Memory B cell (primary cell): ENCODE measurements at regions not wholly inside any gene's neighbourhood (a gene's known extent, or its start where the extent isn't known, plus 50 kb on each side); places are given as distances from the start of the nearest gene placed in this dataset.
"Not testable (repeated sequence)": the region's sequence is repeated elsewhere in the genome, so short reads cannot be mapped to it uniquely, and the experiment has no call there.

Experiments used
- ATAC-seq: fragments of 150-1000 bp; cut with Tn5 transposase; 2 replicates; pipeline ENCODE4 v1.10.0; 2021; ENCODE audit warnings: low read depth, mild to moderate bottlenecking, moderate library complexity
- DNase-seq, 2 donors: peaks; one replicate each; pipeline ENCODE4 v3.0.0; 2022; ENCODE audit warnings: low spot score in 2 of 2
- H3K27ac Mint-ChIP-seq: one replicate; pipeline ENCODE4 v1.8.0; 2022; ENCODE audit warnings: mild to moderate bottlenecking, moderate library complexity, mixed read lengths
- H3K27me3 Mint-ChIP-seq: one replicate; pipeline ENCODE4 v1.8.0; 2022; ENCODE audit warnings: mixed read lengths
- H3K36me3 Mint-ChIP-seq: one replicate; pipeline ENCODE4 v1.8.0; 2022; ENCODE audit warnings: mild to moderate bottlenecking, mixed read lengths
- H3K4me1 Mint-ChIP-seq: one replicate; pipeline ENCODE4 v1.8.0; 2022; ENCODE audit warnings: mixed read lengths
- H3K4me3 Mint-ChIP-seq: one replicate; pipeline ENCODE4 v1.8.0; 2022; ENCODE audit warnings: mild to moderate bottlenecking, moderate library complexity, mixed read lengths
- H3K9me3 Mint-ChIP-seq: one replicate; pipeline ENCODE4 v1.8.0; 2022; ENCODE audit warnings: mixed read lengths

DNA sequence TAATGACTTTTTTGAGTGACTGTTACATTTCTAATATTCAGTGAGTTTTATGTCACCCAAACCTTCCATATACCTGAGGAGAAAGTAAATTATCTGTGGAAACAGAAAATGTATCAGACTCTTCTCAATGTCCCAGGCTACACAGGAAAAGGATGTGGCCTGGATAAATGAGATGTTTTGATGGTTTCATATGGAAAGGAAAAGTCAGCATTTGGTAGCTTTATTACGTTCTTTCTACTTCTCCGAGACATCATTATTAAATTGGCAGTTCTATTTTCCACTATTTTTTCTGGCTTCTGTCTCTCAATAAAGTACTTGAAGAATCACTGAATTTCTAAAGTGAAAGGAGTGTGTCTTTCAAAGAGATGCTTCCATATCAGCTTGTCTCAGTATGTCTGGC, 847.0 kb upstream of the CRIM1 start:
- no peaks in the 10 kb centered on the region for H3K27me3 Mint-ChIP-seq
- ATAC-seq (no peak), DNase-seq (no peak)
- no peak overlapping the region for H3K27ac Mint-ChIP-seq
- no peak overlapping the region for H3K4me3 Mint-ChIP-seq
- peaks cover 5% of the 10 kb centered on the region for H3K9me3 Mint-ChIP-seq
- no peaks in the 10 kb centered on the region for H3K4me1 Mint-ChIP-seq
- no peaks in the 10 kb centered on the region for H3K36me3 Mint-ChIP-seq

DNA sequence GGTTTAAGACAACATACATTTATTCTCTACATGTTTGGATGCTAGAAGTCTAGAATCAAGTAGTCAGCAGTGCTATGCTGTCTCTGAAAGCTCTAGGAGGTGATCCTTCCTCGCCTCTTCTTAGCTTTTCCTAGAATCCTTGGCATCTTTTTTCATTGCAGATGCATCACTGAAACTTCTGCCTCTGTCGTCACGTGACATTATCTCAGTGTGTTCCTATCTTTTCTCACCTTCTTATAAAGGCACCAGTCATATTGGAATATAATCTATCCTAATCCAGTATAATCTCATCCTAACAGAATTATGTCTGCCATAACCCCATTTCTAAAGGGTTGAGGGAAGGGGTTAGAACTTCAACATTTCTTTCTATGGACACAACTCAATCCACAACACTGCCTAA, 851.2 kb upstream of the CRIM1 start:
- Mint-ChIP-seq H3K4me1 (no peaks in the 10 kb centered on the region), H3K9me3 (peaks cover 6% of the 10 kb centered on the region), H3K27me3 (no peaks in the 10 kb centered on the region), H3K36me3 (no peaks in the 10 kb centered on the region), H3K27ac (no peak overlapping the region), H3K4me3 (no peak overlapping the region)
- DNase-seq (no peak), ATAC-seq (no peak)

DNA sequence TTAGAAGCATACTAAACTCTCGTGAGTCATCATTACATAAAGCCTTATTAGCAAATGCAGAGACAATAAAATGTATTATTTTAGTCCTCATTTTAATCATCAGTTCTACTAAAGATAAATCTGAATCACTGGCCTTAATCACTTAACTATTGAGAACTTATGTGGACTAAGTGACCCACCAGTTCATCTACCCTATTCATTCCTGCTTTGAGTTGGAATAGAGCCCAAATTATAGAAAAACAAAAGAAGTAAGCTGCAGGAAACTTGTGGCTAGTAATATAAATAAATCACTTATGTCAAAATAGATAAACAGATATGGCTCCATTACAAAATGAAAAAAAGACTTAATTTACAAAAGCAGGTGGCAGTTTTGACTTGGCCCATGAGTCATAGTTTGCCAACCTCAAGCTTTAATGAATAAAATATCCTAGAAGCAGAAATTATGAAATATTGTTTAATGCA, 851.8 kb upstream of the CRIM1 start:
- no peak overlapping the region for H3K4me3 Mint-ChIP-seq
- H3K27me3 Mint-ChIP-seq = no peaks in the 10 kb centered on the region
- H3K27ac Mint-ChIP-seq = no peak overlapping the region
- no peak for DNase-seq
- H3K9me3 Mint-ChIP-seq = peaks cover 6% of the 10 kb centered on the region
- no peaks in the 10 kb centered on the region for H3K36me3 Mint-ChIP-seq
- ATAC-seq = no peak
- no peaks in the 10 kb centered on the region for H3K4me1 Mint-ChIP-seq

DNA sequence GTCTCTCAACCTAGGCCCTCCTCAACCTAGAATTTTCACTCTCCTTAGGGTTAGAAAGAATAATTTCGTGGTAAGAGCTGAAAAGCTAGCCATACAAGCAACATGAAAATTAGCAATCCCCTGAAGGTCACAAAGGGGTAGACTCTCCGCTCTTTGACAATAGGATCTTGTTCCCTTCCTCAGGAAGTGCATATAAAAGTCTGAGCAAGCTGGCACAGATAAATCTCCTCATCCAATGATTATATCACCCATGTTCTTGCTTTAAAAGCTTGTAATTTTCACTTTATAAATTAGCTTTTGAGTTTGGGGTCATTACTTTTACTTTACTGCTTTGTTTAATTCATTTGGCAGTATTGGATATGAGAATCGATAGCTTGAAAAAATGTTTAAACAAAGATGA, 852.3 kb upstream of the CRIM1 start:
- H3K27ac Mint-ChIP-seq = no peak overlapping the region
- ATAC-seq (no peak), DNase-seq (no peak)
- no peaks in the 10 kb centered on the region for H3K4me1 Mint-ChIP-seq
- peaks cover 6% of the 10 kb centered on the region for H3K9me3 Mint-ChIP-seq
- H3K36me3 Mint-ChIP-seq = no peaks in the 10 kb centered on the region
- no peaks in the 10 kb centered on the region for H3K27me3 Mint-ChIP-seq
- no peak overlapping the region for H3K4me3 Mint-ChIP-seq

DNA sequence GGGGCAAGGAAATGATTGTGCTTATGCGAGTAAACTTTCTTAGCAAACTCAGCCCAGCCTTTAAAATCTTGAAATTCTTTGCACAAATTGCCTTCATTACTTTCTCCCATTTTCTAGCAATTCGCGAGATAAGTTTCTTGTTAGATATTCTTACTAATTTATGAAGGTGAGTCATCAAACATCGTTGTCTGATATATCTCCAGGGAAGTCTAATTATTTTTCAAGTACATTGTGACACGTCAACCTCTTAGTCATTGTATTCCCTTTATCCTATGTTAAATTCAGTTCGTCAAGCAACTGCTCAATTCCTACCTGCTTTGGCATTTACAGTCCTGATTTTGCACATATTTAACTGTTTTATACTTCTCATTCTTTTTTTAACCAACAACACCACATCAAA, 854.5 kb upstream of the CRIM1 start:
- no peak for DNase-seq
- no peak overlapping the region for H3K27ac Mint-ChIP-seq
- H3K36me3 Mint-ChIP-seq = no peaks in the 10 kb centered on the region
- H3K4me1 Mint-ChIP-seq = no peaks in the 10 kb centered on the region
- H3K9me3 Mint-ChIP-seq = peaks cover 6% of the 10 kb centered on the region
- no peaks in the 10 kb centered on the region for H3K27me3 Mint-ChIP-seq
- no peak for ATAC-seq
- H3K4me3 Mint-ChIP-seq = no peak overlapping the region

DNA sequence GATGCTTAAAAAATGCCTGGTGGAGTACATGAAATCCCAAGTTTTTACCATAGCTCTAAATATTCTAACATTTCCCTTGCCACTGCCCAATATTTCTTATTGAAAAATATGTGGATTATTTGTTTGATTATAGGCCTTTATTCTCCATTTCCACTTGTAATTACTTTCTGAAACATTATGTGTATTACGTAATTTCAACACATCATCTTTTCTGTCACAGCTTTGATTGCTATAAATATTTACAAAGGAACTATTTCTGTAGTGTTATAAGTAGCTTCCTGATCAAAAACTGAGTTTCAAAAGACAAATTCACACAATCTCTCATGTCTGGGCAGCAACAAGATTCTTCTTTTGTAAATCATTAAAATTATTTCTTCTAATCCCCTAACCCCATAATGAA, 859.6 kb upstream of the CRIM1 start:
- Mint-ChIP-seq H3K36me3 (no peaks in the 10 kb centered on the region), H3K9me3 (no peaks in the 10 kb centered on the region), H3K4me1 (no peaks in the 10 kb centered on the region), H3K27me3 (no peaks in the 10 kb centered on the region), H3K27ac (no peak overlapping the region), H3K4me3 (no peak overlapping the region)
- no peak for DNase-seq
- ATAC-seq = no peak

DNA sequence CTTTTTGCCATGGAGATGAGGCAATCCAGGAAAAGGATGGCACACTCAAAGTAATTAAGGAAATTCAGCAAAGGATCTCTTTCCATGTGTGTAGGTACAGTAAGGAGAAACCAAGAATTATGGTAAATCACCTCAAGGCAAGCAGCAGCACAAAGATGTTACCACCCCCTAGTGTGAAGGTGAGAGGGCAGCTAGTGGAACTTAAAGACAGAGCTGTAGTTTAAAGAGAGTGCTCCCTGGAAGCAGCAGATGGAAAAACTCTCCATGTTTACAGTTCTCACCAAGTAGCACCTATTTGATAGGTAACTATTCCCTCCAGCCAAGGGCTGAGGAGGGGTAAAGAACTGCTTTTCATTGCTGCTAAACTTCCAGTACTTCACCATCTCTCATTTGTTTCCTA, 860.4 kb upstream of the CRIM1 start:
- no peak for ATAC-seq
- H3K36me3 Mint-ChIP-seq = no peaks in the 10 kb centered on the region
- DNase-seq = no peak
- H3K4me1 Mint-ChIP-seq = no peaks in the 10 kb centered on the region
- H3K27me3 Mint-ChIP-seq = no peaks in the 10 kb centered on the region
- no peaks in the 10 kb centered on the region for H3K9me3 Mint-ChIP-seq
- H3K4me3 Mint-ChIP-seq = no peak overlapping the region
- H3K27ac Mint-ChIP-seq = no peak overlapping the region

DNA sequence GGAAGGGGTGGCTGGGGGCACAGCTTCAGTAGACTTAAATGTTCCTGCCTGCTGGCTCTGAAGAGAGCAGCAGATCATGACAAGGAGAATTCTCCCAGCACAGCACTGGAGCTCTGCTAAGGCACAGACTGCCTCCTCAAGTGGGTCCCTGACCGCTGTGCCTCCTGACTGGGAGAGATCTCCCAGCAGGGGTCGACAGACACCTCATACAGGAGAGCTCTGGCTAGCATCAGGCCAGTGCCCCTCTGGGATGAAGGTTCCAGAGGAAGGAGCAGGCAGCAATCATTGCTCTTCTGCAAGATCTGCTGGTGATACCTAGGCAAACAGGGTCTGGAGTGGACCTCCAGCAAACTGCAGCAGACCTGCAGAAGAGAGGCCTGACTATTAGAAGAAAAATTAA, 877.5 kb upstream of the CRIM1 start:
- H3K4me1 Mint-ChIP-seq, H3K36me3 Mint-ChIP-seq, DNase-seq, ATAC-seq, H3K27me3 Mint-ChIP-seq, H3K27ac Mint-ChIP-seq, H3K4me3 Mint-ChIP-seq: not testable (repeated sequence)
- peaks cover 13% of the 10 kb centered on the region for H3K9me3 Mint-ChIP-seq

DNA sequence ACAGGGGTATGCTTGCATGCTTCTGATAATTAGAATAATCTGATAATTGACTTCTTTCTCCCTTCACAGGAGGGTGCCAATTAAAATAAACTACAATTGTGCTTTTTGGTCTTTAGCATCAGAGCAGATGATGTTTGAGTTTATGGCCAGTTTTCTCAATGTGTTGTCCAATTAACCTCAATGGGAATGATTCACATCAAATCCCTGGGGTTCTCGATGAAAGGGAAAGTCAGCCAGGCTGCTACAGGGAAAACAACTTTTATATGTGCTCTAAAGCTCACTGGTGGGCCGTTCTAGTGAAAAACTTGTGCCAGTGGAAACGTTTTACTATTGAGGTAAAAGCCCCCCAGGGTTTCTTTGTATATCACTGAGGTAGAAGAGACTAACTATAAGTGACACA, 887.3 kb upstream of the CRIM1 start:
- Mint-ChIP-seq H3K27me3 (no peaks in the 10 kb centered on the region), H3K9me3 (peaks cover 2% of the 10 kb centered on the region), H3K36me3 (no peaks in the 10 kb centered on the region), H3K4me3 (no peak overlapping the region), H3K4me1 (no peaks in the 10 kb centered on the region), H3K27ac (no peak overlapping the region)
- DNase-seq = no peak
- ATAC-seq = no peak

DNA sequence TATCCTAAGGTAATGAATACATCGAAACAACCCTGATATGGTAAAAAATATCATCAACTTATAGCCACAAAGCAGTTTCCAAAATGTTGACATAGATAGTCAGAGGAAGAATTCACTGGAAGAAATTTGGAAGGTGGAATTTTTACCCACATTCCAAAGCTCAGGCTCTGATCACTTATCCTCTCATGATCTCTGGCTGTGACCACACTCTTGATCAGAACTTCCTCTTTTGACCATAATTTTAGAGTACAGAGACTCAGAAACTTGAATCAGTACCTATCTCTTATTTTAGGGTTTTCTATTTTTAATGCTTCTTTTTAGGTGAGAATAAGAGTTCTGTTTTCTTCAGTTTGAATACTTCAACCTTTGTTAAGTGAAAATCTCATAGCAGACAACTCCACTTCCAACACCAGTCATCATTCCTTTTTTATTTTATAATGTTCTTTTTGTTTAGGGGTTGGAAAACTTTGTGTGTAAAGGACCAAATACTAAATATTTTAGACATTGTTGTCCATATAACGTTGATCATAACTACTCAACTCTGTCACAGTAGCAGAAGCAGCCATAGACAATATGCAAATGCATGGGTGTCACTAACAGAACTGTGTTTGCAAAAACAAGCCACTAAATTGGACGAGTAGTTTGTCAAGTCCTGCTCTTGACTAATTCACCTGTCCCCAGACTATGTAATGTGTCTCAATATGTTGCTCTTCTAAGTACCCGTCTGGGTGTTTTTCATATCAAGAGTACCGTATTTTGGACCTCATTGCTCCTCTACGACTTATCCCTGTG, 891.6 kb upstream of the CRIM1 start:
- DNase-seq (no peak), ATAC-seq (no peak)
- no peaks in the 10 kb centered on the region for H3K36me3 Mint-ChIP-seq
- no peak overlapping the region for H3K4me3 Mint-ChIP-seq
- peaks cover 2% of the 10 kb centered on the region for H3K9me3 Mint-ChIP-seq
- H3K27me3 Mint-ChIP-seq = no peaks in the 10 kb centered on the region
- no peak overlapping the region for H3K27ac Mint-ChIP-seq
- H3K4me1 Mint-ChIP-seq = no peaks in the 10 kb centered on the region

DNA sequence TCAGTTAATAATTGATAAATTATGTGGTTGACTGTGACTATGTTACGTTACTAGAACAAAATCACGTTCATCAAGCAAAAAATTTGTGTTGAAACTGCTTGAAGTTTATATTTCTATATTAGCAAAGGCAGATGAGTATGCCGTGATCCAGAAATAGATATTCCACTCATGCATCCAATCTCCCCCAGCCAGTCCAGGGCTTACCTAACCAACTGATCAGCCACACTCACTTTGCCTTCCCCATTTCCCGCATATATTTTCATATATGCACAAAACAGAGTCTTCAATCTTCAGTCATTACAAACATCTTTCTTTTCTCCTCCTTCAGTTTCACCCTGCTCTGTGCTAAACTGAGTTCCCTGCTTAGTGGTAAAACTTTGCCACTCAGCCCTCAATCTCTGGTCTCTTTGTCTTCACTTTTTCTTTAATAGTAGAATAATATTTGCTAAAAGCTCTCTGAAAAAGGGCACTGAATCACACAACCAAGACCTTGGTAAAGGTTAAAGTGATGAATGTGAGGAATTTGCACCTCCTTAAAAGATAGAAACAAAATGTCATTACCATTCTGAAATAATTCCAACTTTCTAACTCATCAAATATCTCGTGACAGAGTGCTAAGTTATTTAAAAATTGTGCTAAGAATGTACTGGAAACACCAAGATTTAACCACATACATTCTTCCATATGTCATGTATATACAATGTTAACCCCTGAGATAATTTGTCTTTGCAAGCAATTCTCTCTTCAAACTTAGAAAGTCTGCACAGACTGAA, 893.2 kb upstream of the CRIM1 start:
- DNase-seq = no peak
- Mint-ChIP-seq H3K4me1 (no peaks in the 10 kb centered on the region), H3K4me3 (no peak overlapping the region), H3K9me3 (peaks cover 2% of the 10 kb centered on the region), H3K36me3 (no peaks in the 10 kb centered on the region), H3K27me3 (no peaks in the 10 kb centered on the region), H3K27ac (no peak overlapping the region)
- ATAC-seq = no peak

DNA sequence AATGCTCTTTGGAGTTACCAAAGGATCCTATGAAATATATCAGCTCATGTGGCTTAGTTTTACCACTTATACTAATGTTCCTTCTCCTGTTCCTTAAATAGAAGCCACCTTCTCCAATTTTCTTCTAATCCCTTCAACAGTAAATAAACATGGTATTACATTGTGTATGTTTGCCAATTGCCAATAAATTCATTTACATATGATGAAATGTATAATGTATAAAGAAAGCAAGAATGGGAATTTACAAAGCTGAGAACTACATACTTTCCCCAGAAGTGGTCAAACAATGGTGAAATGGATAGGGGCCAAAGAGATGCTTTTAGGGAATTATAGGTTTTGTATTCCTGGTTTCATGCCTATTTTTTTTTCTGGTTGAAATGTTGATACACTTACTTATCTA, 894.2 kb upstream of the CRIM1 start:
- no peaks in the 10 kb centered on the region for H3K4me1 Mint-ChIP-seq
- no peaks in the 10 kb centered on the region for H3K27me3 Mint-ChIP-seq
- peaks cover 2% of the 10 kb centered on the region for H3K9me3 Mint-ChIP-seq
- H3K4me3 Mint-ChIP-seq = no peak overlapping the region
- ATAC-seq = no peak
- H3K36me3 Mint-ChIP-seq = no peaks in the 10 kb centered on the region
- DNase-seq = no peak
- no peak overlapping the region for H3K27ac Mint-ChIP-seq

DNA sequence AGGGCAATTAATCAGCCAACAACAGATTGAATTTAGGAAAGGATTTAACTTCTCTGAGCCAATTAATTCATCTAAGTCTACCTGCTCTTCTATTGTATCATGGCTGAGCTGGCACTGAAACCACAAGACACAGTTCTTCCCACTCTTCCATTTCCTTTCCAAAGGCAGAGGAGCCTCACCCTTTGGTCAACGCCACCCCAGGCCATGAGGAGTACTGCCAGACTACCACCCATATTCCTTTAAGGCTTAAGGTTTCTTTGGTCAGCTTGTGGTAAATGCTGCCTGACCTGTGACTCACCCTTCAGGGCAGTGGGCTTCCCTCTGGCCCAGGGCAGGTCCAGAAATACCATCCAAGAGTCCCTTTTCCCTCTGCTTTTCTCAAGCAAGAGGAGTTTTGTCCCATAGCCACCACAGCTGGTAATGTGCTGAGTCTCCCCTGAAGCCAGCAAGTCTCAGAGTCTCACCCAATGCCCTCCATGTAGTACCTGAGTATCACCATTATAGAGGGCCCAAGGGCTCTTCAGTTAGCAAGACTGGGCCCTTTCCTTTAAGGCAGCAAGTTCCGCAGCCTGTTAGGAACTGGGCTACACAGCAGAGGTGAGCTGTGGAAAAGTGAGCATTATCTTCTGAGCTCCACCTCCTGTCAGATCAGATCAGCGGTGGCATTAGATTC, 900.5 kb upstream of the CRIM1 start:
- Mint-ChIP-seq H3K36me3 (no peaks in the 10 kb centered on the region), H3K4me1 (no peaks in the 10 kb centered on the region), H3K4me3 (no peak overlapping the region), H3K27me3 (no peaks in the 10 kb centered on the region), H3K9me3 (no peaks in the 10 kb centered on the region), H3K27ac (no peak overlapping the region)
- no peak for ATAC-seq
- no peak for DNase-seq

DNA sequence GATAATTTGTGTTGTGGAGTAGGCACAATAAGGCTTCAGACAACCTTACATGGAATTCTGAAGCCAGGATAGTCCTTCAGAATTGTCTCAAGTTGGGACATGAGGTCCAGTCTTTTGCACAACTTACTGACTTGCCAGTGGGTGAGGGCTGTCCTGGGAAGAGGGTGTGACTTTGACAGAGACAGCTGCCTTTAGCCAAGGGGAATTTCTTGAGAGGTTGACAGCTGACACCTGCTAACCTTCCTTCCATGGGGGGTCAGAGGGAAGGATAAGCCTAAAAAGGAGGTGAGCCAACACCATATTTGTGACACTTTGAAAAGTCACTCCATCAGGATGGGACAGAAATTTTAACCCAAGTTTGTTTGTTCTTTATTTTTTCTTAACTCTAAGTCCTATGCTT, 907.8 kb upstream of the CRIM1 start:
- Mint-ChIP-seq H3K36me3 (no peaks in the 10 kb centered on the region), H3K4me3 (no peak overlapping the region), H3K27me3 (no peaks in the 10 kb centered on the region), H3K4me1 (no peaks in the 10 kb centered on the region), H3K9me3 (no peaks in the 10 kb centered on the region), H3K27ac (no peak overlapping the region)
- no peak for DNase-seq
- no peak for ATAC-seq
